HT-29 (cell line): ENCODE measurements at regions not wholly inside any gene's neighbourhood (a gene's known extent, or its start where the extent isn't known, plus 50 kb on each side); places are given as distances from the start of the nearest gene placed in this dataset.

Experiments
- DNase-seq: peaks from one replicate; pipeline ENCODE4 v3.0.0-alpha.2; 2015; ENCODE audit warnings: low spot score

DNA sequence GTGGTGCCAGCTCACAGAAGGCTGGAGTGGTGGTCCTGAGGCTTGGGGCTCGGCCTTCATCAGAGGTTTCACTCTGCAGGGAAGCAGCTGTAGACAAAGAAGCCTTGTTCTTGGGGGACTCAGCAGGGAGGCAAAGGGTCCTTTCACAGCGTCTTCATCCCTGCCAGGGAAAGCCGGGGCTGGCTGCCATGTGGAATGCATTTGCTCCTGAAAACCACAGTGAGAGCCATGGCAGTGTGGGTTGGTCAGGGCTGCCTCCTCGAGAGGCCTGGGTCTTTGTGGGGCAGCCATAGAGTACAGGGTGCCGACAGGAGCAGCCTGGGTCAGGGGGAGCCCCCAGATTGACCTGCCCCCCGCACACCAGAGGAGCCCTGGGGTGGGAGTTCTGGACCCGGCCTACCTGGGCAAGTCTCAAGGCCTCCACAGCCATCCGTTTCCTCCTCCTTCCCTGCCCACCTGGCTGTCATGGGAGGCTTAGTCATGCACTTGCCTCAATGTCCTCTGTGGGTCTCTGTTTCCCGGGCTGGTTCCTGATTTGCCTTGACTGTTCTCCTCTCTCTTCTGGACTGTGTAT, 144.0 kb downstream of the CDC5L start:
- no peak for DNase-seq

DNA sequence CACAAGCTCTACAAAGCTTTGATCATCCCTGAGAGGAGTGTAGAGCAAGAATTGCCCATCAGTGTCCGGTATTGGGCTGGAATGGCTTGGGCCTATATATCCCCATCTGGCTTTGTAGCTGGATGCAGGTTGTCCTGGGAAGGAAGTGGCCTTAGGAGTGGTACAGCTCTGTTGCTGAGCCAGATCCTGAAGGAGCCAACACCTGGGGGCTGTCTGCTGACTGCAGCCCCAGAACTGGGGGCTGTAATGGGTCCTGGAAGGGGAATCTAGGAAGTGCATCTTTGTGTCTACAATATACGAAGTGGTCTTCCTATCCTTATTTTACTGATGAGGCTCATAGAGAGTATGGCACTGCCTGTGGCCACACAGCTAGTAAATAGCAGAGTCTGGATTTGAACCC, 145.9 kb downstream of the CDC5L start:
- DNase-seq, result no peak

DNA sequence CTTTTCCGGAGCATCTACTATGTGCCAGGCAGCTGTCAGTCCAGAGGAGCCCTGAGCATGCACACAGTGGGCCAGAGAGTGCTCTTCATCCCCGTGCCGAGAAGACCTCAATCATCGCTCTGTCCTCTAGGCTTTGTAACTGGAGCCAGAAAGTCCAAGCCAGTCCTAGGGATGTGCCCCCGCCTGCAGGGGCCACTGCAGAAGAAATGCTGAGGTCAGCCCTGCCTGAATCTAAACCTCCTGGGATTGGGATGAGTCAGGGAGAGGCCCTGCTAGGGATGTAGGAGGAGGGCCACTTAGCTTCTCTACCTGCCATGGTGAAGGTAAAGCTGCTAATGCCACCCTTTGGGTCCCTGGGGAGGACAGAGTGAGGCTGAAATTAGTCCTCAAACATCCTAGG, 146.8 kb downstream of the CDC5L start:
- DNase-seq, result no peak

DNA sequence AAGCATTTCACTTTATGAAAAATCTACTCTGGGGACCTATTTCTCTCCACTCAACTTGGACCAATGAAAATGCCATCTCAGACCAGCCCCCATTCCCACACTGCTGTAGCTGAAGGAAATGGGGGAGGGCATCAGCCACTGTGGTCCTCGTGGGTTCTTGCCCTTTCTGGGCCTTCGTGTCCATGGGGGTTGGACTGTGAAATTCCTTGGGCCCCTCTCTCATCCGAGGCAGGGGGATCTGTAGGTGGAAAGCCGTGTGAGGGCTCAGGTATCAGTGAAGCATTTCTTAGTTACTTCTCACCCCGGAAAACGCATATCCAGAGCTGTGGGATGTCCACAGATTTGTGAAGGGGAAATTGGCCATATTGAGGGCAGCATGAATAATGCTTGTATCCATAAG, 147.9 kb downstream of the CDC5L start:
- no peak for DNase-seq

DNA sequence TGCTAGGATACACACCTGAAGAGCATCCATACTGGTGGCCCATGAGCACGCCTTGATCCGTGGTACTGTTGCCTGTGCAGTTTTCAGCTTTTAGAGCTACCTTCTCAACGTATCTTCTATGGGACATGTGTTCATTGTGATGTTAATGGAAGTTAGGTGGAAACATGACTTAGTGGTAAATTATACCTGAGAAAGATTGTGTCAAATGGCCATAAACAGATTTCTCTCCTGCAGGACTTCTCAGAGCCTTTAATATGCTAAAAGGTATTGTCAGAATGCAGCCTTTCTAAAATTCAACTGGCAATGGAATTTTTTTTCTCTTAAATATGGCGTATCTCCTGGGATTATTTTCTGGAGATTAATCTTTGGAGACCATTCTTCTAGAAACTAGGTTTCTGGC, 148.5 kb downstream of the CDC5L start:
- no peak for DNase-seq

- no peak for DNase-seq
These were observed 150.0 kb downstream of the CDC5L start for GRCh38 chr6:44537306-44538049.

- DNase-seq, result no peak
These were observed 150.8 kb downstream of the CDC5L start for GRCh38 chr6:44538131-44538806.

DNA sequence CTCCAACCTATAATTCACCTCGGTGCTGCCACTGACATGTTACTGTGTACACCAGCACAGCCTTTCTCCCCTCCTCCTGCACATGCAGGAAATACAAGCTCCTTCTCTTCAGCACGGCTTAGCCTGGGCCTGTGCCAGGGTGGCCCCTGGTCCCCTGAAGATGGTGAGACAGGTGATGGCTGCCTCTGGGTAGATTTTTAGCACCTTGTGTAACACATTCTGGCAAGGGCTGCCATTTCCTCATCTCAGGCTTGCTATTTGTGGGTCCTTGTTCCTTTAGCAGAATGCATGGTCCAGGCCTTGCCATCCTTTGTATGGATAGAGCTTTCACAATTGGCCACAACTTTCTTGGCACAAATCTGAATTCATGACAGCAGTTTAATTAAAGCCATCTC, 151.3 kb downstream of the CDC5L start:
- DNase-seq, result no peak

- no peak for DNase-seq
These were observed 152.3 kb downstream of the CDC5L start for GRCh38 chr6:44539701-44540355.

DNA sequence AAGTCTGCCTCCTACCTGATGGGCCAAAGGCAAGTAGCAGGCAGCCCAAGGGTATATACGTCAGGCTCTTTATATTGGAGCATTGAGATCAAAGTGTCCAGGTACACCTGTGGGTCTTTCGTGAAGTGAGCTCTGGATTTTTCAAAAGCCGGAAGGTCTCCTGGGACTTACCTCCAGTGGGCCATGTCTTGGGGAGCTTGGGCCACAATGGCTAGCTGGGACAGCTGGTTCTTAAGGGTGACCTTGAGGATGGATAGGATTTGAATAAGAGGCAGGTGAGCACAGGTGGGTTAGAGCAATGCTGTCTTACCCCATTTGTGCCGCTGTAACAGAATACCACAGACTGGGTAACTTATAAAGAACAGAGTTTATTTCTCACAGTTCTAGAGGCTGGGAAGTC, 153.4 kb downstream of the CDC5L start:
- no peak for DNase-seq

DNA sequence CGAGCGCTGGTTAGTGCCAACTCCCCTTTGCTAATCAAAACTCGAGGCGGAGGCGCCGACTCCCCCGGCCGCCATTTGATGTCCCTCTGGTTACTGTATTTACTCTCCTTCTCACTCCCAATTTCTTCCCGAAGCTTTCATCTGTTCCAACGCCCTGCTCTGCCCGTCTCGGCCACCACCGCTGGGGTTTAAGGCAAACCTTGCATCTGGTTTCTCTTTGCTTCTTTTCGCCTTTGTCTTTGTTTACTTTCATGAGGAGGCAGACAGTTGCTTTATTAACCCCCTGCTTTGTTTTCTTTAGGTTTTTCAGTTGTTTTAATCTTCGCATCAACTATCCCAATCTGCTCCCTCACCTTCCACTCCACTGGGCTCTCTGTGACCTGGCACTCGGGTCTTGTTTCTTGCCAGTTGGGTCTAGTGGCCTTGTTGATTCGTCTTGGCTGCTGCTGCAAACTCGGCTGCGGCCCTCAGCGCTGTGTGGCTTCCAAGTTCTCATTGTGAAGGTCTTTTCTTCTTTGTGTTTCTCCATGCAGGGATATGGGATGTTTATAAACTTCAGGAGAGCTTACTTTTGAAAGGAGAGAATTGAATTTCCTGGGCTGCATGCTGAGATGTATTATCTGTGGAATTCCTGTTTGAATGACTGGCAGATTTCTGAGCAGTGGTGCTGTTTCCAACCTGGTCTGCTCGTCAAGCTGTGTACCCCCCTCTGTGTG, 155.1 kb downstream of the CDC5L start:
- no peak for DNase-seq

- no peak for DNase-seq
These were observed 156.2 kb downstream of the CDC5L start for GRCh38 chr6:44543664-44544063.

- no peak for DNase-seq
These were observed 157.7 kb downstream of the CDC5L start for GRCh38 chr6:44545224-44545623.

DNA sequence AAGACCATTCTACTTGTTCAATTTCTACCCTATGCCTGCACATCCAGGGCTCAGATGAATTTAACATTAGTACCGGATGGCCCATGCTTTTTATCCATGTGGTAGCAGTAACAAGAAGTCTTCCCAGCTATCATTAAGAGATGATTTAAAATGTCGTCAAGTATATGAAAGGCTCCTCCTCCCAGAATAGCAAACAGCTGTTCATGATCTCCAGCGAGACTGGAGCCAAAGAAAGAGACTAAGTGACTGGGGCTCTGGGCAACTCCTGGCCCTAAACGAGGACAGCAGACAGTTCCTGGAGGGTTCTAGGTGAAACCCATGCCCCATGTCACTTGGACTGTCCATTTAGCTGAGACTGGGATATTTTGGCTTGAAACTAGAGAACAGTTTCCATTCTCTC, 160.8 kb downstream of the CDC5L start:
- DNase-seq, result no peak

GRCh38 chr6:44549516-44549915, 162.0 kb downstream of the CDC5L start:
- no peak for DNase-seq

GRCh38 chr6:44554194-44554593, 166.7 kb downstream of the CDC5L start:
- no peak for DNase-seq

DNA sequence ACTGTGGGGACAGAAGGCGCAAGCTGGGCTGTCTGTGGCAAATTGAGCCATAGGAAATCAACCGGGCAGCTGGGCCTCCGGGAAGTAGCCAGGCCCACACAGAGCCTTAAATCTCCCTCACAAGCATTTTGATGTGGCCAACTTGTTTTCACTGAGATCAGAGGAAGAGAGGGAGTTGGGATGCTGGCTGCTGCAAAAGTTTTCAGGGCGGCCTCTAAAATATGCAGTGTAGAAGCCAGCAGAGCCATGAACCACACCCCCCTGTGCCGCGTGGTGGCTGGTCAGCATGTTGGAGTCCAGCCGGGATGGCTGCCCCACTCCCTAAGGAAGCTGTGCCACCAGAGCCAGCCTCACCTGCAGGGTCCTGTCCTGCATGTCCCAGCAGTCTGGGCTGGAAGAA, 167.4 kb downstream of the CDC5L start:
- no peak for DNase-seq

- peak; percentile 28 for DNase-seq
These were observed 168.5 kb downstream of the CDC5L start for GRCh38 chr6:44556046-44556445.

DNA sequence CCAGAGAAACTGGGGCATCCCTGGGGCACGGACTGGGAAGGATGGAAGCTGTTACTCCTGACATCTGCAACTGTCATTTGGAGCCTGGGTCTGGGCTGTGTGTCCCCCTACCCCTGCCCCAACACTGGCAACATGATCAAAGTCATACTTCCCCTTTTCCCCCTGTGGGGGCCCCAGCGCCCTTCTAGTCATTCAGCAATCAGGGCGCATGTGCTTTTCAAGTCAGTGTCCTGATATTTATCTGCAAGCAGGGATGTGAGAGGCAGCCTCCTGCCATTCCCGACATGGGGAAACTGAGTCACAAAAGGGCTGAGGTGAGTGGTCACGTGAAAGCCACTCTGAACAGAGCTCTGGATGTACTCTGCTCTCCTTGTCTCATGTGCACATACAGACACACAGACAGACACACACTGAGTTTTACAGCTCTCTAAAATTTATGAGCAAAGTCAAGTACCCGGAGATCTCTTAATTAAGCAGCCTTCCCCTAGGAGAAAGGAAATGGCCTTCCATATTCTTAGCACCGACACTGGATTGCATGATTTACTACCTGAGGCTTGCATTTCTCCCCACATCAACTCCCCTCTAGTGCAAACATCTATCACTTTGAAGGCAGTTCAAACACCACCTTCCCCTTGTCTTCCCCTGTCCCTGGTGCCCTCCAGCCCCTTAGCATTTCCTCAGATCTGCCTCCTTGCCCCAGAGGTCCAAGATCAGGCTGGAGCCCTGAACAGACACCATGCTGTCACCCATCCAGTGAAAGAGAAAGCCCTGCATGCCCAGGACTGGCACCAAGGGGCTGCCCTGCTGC, 170.7 kb downstream of the CDC5L start:
- DNase-seq, result no peak

DNA sequence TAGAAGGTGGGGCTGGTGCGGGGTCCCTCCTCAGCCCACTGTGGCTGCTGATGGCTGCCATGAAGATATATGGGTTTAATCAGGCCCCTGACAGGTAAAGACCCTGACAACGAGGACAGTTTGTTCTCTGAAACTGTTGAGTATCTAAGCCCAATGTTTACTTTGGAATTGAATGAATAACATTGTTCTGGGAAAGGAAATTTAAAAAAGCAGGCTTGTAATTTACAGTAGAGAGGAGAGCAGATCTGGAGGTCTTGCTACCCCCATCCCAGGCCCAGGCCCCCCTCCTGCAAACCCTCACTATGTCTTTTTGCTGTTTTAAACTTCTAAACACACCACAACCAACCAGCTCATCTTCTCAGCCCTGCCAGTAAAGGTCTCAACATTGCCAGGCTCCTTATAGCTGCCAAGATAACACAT, 171.3 kb downstream of the CDC5L start:
- no peak for DNase-seq
